ENCODE measurements at regions not wholly inside any gene's neighbourhood (a gene's known extent, or its start where the extent isn't known, plus 50 kb on each side); places are given as distances from the start of the nearest gene placed in this dataset.
"Not testable (repeated sequence)": the region's sequence is repeated elsewhere in the genome, so short reads cannot be mapped to it uniquely, and the experiment has no call there.

DNA sequence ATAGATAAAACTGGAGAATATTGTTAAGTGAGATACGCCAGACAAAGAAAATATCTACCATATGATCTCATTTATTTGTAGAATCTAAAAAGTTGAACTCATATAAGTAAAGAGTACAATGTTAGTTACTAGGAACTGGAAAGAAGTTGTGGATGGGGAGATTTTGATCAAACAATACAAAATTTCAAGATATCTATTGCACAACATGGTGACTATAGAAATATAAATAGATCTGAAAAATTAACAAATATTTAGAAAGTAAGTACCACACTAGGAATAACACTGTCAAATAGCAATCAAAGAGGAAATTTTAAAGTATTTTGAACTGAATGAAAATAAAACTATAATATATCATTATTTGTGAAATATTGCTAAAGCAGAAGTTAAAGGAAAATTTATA, 437.2 kb downstream of the AASDHPPT start:
- no peaks in the 10 kb centered on the region for H3K4me1 ChIP-seq (ENCODE audit: insufficient read depth, low read length)
- H3K27ac ChIP-seq (ENCODE audit: low read depth, low read length) = no peak overlapping the region
- no peak overlapping the region for H3K9ac ChIP-seq (ENCODE audit: low read length)
- no peaks in the 10 kb centered on the region for H3K27me3 ChIP-seq (ENCODE audit: control insufficient read depth in 1 of 2, insufficient read depth in 2 of 2, low read length in 2 of 2)
- no peak overlapping the region for H3K4me3 ChIP-seq (ENCODE audit: low read depth in 1 of 2, low read length in 2 of 2)
- no peaks in the 10 kb centered on the region for H3K9me3 ChIP-seq (ENCODE audit: low read length)
- H3K36me3 ChIP-seq (ENCODE audit: insufficient read depth, low read length) = no peaks in the 10 kb centered on the region

DNA sequence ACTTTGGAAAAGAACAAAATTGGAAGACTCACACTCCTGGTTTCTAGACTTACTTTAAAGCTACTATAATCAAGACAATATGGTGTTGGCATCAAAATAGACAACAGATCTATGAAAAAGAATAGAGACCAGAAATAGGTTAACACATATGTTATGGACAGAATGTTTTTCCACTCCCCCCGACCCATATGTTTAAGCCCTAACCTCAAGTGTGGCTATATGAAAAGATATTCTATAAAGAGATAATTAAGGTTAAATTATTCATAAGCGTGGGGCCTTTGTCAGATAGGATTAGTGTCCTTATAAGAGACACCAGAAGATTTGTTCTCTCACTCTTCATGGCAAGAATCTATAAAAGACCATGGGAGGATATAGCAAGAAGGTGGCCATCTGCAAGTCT, 440.0 kb downstream of the AASDHPPT start:
- Histone ChIP-seq H3K4me3 (ENCODE audit: low read depth in 1 of 2, low read length in 2 of 2) (no peak overlapping the region), H3K27me3 (ENCODE audit: control insufficient read depth in 1 of 2, insufficient read depth in 2 of 2, low read length in 2 of 2) (no peaks in the 10 kb centered on the region), H3K36me3 (ENCODE audit: insufficient read depth, low read length) (no peaks in the 10 kb centered on the region), H3K27ac (ENCODE audit: low read depth, low read length) (no peak overlapping the region), H3K4me1 (ENCODE audit: insufficient read depth, low read length) (no peaks in the 10 kb centered on the region), H3K9me3 (ENCODE audit: low read length) (no peaks in the 10 kb centered on the region), H3K9ac (ENCODE audit: low read length) (no peak overlapping the region)

DNA sequence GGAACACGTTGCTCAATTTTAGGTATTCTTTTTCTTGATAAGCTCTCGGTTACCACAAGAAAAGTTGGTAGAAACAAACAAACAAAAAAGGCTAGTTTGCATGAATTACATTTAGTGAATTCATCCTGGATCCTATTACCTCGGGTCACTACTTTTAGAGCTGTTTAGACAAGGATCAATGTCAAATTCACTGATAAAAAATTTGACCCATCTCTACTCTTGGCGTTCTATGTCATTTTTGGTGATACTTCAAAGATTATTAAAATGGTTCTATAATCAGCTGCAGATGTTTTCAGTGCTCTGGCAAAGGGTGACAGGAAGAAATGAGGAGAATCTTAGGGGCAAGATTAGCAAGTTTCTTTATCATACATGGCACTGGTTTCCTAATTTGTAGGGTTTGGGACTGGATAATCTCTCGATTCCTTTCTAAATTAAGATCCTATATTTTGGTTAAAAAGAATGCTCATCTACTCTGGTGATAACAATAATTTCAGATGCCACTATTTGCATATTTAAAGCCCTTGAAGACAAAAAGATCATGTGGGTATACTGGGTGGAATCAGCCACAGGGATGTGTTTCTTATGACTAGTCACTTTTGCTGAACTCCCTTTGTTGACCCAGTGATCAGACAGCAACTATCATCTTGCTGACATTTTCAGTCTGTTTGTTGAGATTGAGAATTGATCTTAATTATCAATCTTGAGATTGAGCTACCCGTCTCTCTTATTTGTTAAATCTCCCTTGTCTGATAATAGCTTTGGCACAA, 442.9 kb downstream of the AASDHPPT start:
- Histone ChIP-seq H3K36me3 (ENCODE audit: insufficient read depth, low read length) (no peaks in the 10 kb centered on the region), H3K4me3 (ENCODE audit: low read depth in 1 of 2, low read length in 2 of 2) (no peak overlapping the region), H3K9ac (ENCODE audit: low read length) (no peak overlapping the region), H3K27me3 (ENCODE audit: control insufficient read depth in 1 of 2, insufficient read depth in 2 of 2, low read length in 2 of 2) (no peaks in the 10 kb centered on the region), H3K27ac (ENCODE audit: low read depth, low read length) (no peak overlapping the region), H3K4me1 (ENCODE audit: insufficient read depth, low read length) (no peaks in the 10 kb centered on the region), H3K9me3 (ENCODE audit: low read length) (no peaks in the 10 kb centered on the region)

DNA sequence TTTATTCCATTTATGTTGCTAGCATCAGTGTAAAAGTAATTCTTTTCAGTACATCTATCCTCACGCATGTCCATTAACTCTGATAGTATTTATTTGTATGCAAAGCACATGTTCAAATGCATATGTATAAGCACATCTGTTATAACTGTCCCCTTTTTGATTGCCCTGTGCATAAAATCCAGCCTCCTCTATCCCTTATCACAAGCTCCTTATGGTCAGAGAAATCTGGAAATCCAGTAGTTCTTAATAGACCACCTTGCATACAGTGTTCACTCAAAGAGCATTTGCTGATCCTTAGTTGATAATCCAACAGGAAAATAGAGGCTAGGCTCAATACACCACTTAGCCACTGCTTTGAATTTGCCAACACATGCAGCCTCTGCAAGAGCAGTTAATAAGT, 443.5 kb downstream of the AASDHPPT start:
- no peak overlapping the region for H3K4me3 ChIP-seq (ENCODE audit: low read depth in 1 of 2, low read length in 2 of 2)
- no peak overlapping the region for H3K27ac ChIP-seq (ENCODE audit: low read depth, low read length)
- no peaks in the 10 kb centered on the region for H3K4me1 ChIP-seq (ENCODE audit: insufficient read depth, low read length)

DNA sequence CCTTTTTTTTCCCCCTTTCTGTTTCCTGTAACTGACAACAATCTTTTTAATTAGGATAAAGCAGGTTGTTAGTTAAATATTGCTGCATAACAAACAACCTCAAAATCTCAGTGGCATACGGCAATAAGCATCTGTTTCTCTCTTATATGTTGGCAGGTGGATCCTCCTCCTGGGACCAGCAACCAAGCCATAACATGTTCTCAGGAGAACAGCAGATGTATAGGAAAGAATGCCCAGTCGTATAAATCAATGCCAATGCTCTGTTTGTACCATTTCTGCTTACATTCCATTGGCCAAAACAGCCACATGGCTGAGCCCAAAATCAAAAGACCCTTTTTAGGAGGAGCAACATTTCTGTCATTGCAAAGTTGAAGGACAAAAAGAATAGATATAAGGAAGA, 445.7 kb downstream of the AASDHPPT start:
- H3K27ac ChIP-seq (ENCODE audit: low read depth, low read length) = no peak overlapping the region
- no peak overlapping the region for H3K9ac ChIP-seq (ENCODE audit: low read length)
- no peaks in the 10 kb centered on the region for H3K27me3 ChIP-seq (ENCODE audit: control insufficient read depth in 1 of 2, insufficient read depth in 2 of 2, low read length in 2 of 2)
- H3K4me3 ChIP-seq (ENCODE audit: low read depth in 1 of 2, low read length in 2 of 2) = no peak overlapping the region
- no peaks in the 10 kb centered on the region for H3K36me3 ChIP-seq (ENCODE audit: insufficient read depth, low read length)
- no peaks in the 10 kb centered on the region for H3K4me1 ChIP-seq (ENCODE audit: insufficient read depth, low read length)
- H3K9me3 ChIP-seq (ENCODE audit: low read length) = no peaks in the 10 kb centered on the region

More for the DNA sequence above, 443.5 kb downstream of the AASDHPPT start:
- Histone ChIP-seq H3K9me3 (ENCODE audit: low read length) (no peaks in the 10 kb centered on the region), H3K36me3 (ENCODE audit: insufficient read depth, low read length) (no peaks in the 10 kb centered on the region), H3K9ac (ENCODE audit: low read length) (no peak overlapping the region), H3K27me3 (ENCODE audit: control insufficient read depth in 1 of 2, insufficient read depth in 2 of 2, low read length in 2 of 2) (no peaks in the 10 kb centered on the region)

DNA sequence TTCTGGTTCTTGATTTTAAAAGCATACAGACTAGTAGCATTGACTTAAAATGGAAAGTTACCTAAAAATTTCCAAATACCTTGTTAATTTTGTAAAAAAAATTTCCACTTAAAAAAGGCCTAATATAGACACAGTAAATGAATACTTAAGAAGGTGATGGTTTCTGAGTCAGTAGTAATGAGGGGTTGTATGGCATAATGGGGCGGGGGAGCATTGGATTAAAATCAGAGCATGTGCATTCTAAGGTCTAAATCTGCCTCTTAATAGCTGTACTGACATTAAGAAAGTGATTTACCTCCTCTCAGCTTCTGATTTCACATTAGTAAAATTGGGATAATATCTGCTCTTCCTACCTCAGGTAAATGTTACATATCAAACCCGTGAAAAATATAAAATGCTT, 446.5 kb downstream of the AASDHPPT start:
- H3K9ac ChIP-seq (ENCODE audit: low read length) = no peak overlapping the region
- no peaks in the 10 kb centered on the region for H3K36me3 ChIP-seq (ENCODE audit: insufficient read depth, low read length)
- no peak overlapping the region for H3K27ac ChIP-seq (ENCODE audit: low read depth, low read length)
- no peaks in the 10 kb centered on the region for H3K27me3 ChIP-seq (ENCODE audit: control insufficient read depth in 1 of 2, insufficient read depth in 2 of 2, low read length in 2 of 2)
- no peaks in the 10 kb centered on the region for H3K9me3 ChIP-seq (ENCODE audit: low read length)
- H3K4me1 ChIP-seq (ENCODE audit: insufficient read depth, low read length) = no peaks in the 10 kb centered on the region
- no peak overlapping the region for H3K4me3 ChIP-seq (ENCODE audit: low read depth in 1 of 2, low read length in 2 of 2)

DNA sequence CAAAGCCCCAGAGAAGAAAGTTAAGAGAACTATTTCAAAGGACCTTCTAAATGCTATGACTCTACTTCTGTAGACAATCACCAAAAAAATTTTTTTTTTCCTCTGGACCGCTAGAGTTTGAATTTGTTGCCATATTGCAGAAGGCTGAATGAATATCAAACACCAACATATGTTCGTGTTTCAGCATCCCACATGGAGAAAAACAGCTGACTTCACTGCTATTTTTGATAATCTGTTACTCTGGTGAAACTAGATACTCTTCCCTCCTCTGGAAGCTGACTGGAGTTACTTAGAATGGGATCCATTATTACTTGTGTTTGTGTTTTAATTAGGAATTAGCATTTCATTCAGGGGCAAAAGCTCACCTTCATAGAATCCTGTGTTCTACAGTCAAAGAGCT, 447.0 kb downstream of the AASDHPPT start:
- H3K27ac ChIP-seq (ENCODE audit: low read depth, low read length) = no peak overlapping the region
- no peaks in the 10 kb centered on the region for H3K4me1 ChIP-seq (ENCODE audit: insufficient read depth, low read length)
- no peak overlapping the region for H3K9ac ChIP-seq (ENCODE audit: low read length)
- H3K4me3 ChIP-seq (ENCODE audit: low read depth in 1 of 2, low read length in 2 of 2) = no peak overlapping the region
- no peaks in the 10 kb centered on the region for H3K9me3 ChIP-seq (ENCODE audit: low read length)
- H3K36me3 ChIP-seq (ENCODE audit: insufficient read depth, low read length) = no peaks in the 10 kb centered on the region
- H3K27me3 ChIP-seq (ENCODE audit: control insufficient read depth in 1 of 2, insufficient read depth in 2 of 2, low read length in 2 of 2) = no peaks in the 10 kb centered on the region

DNA sequence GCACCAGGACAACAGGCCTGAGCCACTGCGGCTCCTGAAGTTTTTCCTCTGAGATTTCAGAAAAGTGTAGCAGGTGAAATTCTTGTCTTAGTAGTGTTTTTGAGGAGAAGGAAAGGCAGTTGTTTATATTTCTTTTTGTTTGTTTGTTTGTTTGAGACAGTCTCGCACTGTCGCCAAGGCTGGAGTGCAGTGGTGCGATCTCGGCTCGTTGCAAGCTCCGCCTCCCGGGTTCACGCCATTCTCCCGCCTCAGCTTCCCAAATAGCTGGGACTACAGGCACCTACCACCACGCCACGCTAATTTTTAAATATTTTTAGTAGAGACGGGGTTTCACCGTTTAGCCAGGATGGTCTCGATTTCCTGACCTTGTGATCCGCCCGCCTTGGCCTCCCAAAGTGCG, 454.2 kb downstream of the AASDHPPT start:
- H3K27me3 ChIP-seq (ENCODE audit: control insufficient read depth in 1 of 2, insufficient read depth in 2 of 2, low read length in 2 of 2); H3K9ac ChIP-seq (ENCODE audit: low read length); H3K9me3 ChIP-seq (ENCODE audit: low read length); H3K4me1 ChIP-seq (ENCODE audit: insufficient read depth, low read length); H3K36me3 ChIP-seq (ENCODE audit: insufficient read depth, low read length); H3K4me3 ChIP-seq (ENCODE audit: low read depth in 1 of 2, low read length in 2 of 2); H3K27ac ChIP-seq (ENCODE audit: low read depth, low read length): not testable (repeated sequence)

DNA sequence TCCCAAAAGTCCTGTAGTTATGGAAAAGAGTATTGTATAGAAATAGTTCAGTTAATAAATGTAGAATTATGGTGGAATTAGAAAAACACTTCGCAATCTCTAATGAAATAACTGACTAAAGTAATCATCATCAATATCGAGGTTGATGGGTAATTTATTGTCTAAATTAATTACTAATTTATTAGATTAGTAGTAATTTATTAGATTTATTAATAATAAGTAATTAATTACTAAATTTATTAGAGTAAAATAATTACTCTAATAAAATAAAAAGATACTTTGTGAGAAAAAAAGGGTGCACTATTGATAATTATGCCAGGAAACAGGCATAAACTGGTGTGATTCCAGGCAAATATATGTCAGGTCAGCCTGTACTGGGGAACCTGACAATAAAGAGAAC, 455.6 kb downstream of the AASDHPPT start:
- Histone ChIP-seq H3K9me3 (ENCODE audit: low read length) (no peaks in the 10 kb centered on the region), H3K27me3 (ENCODE audit: control insufficient read depth in 1 of 2, insufficient read depth in 2 of 2, low read length in 2 of 2) (no peaks in the 10 kb centered on the region), H3K9ac (ENCODE audit: low read length) (no peak overlapping the region), H3K4me1 (ENCODE audit: insufficient read depth, low read length) (no peaks in the 10 kb centered on the region), H3K4me3 (ENCODE audit: low read depth in 1 of 2, low read length in 2 of 2) (no peak overlapping the region), H3K36me3 (ENCODE audit: insufficient read depth, low read length) (no peaks in the 10 kb centered on the region), H3K27ac (ENCODE audit: low read depth, low read length) (no peak overlapping the region)

DNA sequence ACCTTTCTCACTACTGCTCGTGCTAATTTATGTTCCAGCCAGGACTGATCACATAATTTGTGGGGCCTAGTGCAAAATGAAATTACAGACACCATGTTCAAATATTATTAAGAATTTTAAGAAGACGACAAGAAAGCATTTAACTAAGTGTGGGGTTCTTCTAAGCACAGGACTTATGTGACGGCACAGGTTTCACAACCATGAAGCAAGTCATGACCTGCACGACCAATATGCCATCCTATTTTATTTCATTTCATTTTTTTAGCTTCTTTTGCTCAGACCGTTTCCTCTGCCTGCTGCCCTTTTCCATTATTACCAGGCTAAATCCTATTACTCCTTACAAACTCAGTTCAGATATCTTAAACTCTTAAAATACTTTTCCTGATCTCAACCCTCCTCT, 462.5 kb downstream of the AASDHPPT start:
- no peaks in the 10 kb centered on the region for H3K9me3 ChIP-seq (ENCODE audit: low read length)
- no peaks in the 10 kb centered on the region for H3K27me3 ChIP-seq (ENCODE audit: control insufficient read depth in 1 of 2, insufficient read depth in 2 of 2, low read length in 2 of 2)
- no peak overlapping the region for H3K27ac ChIP-seq (ENCODE audit: low read depth, low read length)
- no peaks in the 10 kb centered on the region for H3K4me1 ChIP-seq (ENCODE audit: insufficient read depth, low read length)
- H3K4me3 ChIP-seq (ENCODE audit: low read depth in 1 of 2, low read length in 2 of 2) = no peak overlapping the region
- no peaks in the 10 kb centered on the region for H3K36me3 ChIP-seq (ENCODE audit: insufficient read depth, low read length)
- no peak overlapping the region for H3K9ac ChIP-seq (ENCODE audit: low read length)

DNA sequence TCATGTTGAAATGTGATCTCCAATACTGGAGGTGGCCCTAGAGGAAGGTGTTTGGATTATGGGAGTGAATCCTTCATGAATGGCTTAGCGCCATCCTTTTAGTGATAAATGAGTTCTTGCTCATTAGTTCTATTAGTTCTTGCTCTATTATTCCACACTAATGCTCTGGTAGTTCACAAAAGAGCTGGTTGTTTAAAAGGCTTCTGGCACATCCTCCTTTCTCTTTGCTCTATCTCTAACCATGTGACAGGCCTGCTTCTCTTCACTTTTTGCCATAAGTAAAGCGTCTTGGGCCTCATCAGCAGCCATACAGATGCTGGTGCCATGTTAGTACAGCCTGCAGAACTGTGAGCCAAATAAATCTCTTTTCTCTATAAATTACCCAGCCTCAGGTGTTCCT, 469.9 kb downstream of the GUCY1A2 start:
- Histone ChIP-seq H3K4me1 (ENCODE audit: insufficient read depth, low read length) (no peaks in the 10 kb centered on the region), H3K4me3 (ENCODE audit: low read depth in 1 of 2, low read length in 2 of 2) (no peak overlapping the region), H3K9ac (ENCODE audit: low read length) (no peak overlapping the region), H3K36me3 (ENCODE audit: insufficient read depth, low read length) (no peaks in the 10 kb centered on the region), H3K27me3 (ENCODE audit: control insufficient read depth in 1 of 2, insufficient read depth in 2 of 2, low read length in 2 of 2) (no peaks in the 10 kb centered on the region), H3K27ac (ENCODE audit: low read depth, low read length) (no peak overlapping the region), H3K9me3 (ENCODE audit: low read length) (no peaks in the 10 kb centered on the region)

Measured in muscle layer of colon (tissue), 2 donors.